Smooth muscle cell (in vitro differentiated cells): ENCODE measurements at regions not wholly inside any gene's neighbourhood (a gene's known extent, or its start where the extent isn't known, plus 50 kb on each side); places are given as distances from the start of the nearest gene placed in this dataset.
A peak's percentile ranks its signal among the peaks of the same experiment; 100 is the strongest.

Source experiments
- DNase-seq: peaks from one replicate; lab custom pipeline; 2025; ENCODE audit not compliant: unreplicated experiment; lab: John Stamatoyannopoulos, UW
- H2AFZ ChIP-seq: fragments of 200-600 bp; sonication (generic); 2 replicates; pipeline ENCODE4 v1.6.0; 2016; ENCODE audit warnings: antibody characterized with exemption, low read depth, mild to moderate bottlenecking
- H3F3A ChIP-seq: fragments of 200-600 bp; sonication (generic); 2 replicates; pipeline ENCODE4 v1.6.0; 2017; ENCODE audit warnings: antibody characterized with exemption, low read depth
- H3K27ac ChIP-seq: fragments of 200-600 bp; sonication (generic); 2 replicates; pipeline ENCODE4 v1.5.1; 2016; ENCODE audit warnings: low read depth, mild to moderate bottlenecking
- H3K27me3 ChIP-seq: fragments of 200-600 bp; sonication (generic); 2 replicates; pipeline ENCODE4 v1.6.1; 2016; ENCODE audit warnings: low read depth, mild to moderate bottlenecking
- H3K36me3 ChIP-seq: fragments of 200-600 bp; sonication (generic); 2 replicates; pipeline ENCODE4 v1.5.1; 2016; ENCODE audit warnings: low read depth
- H3K4me1 ChIP-seq: fragments of 200-600 bp; sonication (generic); 2 replicates; pipeline ENCODE4 v1.5.1; 2016; ENCODE audit warnings: low read depth
- H3K4me2 ChIP-seq: fragments of 200-600 bp; sonication (generic); 2 replicates; pipeline ENCODE4 v1.6.0; 2016; ENCODE audit warnings: mild to moderate bottlenecking
- H3K4me3 ChIP-seq: fragments of 200-600 bp; sonication (generic); 2 replicates; pipeline ENCODE4 v1.5.1; 2016; ENCODE audit warnings: mild to moderate bottlenecking
- H3K79me2 ChIP-seq: fragments of 200-600 bp; sonication (generic); 2 replicates; pipeline ENCODE4 v1.6.0; 2016; ENCODE audit warnings: low read depth, mild to moderate bottlenecking
- H3K9ac ChIP-seq: fragments of 200-600 bp; sonication (generic); 2 replicates; pipeline ENCODE4 v1.6.0; 2016; ENCODE audit warnings: low read depth
- H3K9me3 ChIP-seq: fragments of 200-600 bp; sonication (generic); replicated peaks from 2 replicates; pipeline ENCODE4 v1.5.1; 2016; ENCODE audit warnings: low read depth
- H4K20me1 ChIP-seq: fragments of 200-600 bp; sonication (generic); 2 replicates; pipeline ENCODE4 v1.6.0; 2016; ENCODE audit warnings: low read depth
- CTCF ChIP-seq: fragments of 200-600 bp; sonication (generic); IDR thresholded peaks from 2 replicates; pipeline ENCODE4 v1.5.1; 2017; ENCODE audit warnings: borderline replicate concordance, mild to moderate bottlenecking, antibody characterized with exemption; ENCODE audit not compliant: insufficient read depth, poor library complexity, severe bottlenecking
- WGBS: methylation state at CpG from one replicate; pipeline ENCODE4 v1.1.7; 2016; ENCODE audit warnings: low lambda C conversion rate; 5-methylcytosine and 5-hydroxymethylcytosine counted together

DNA sequence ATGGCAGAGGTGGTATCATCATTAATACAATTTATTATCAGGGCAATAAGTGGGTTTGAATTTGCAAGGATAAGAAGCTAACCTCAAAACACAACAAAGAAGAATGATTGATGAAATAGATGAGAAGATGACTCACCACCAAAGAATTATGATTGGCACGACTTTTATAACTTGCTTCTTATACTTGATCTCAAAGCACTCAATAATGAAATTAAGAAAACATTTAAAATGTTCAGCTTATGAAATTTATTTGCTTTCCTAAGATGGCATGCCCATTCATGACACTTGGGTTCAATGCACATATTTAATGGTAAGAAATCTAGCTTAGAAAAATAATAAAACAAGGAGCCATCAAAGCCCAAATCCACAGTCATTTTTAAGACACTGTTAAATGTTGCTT is 477.5 kb downstream of the GJA1 start:
- no peak for TF ChIP-seq CTCF
- Histone ChIP-seq H3K36me3 (peaks cover 4% of the 10 kb centered on the region), H3K9ac (no peak overlapping the region), H3K79me2 (no peaks in the 10 kb centered on the region), H2AFZ (no peak overlapping the region), H3K9me3 (peaks cover 5% of the 10 kb centered on the region), H3K27me3 (no peaks in the 10 kb centered on the region), H3K4me1 (no peaks in the 10 kb centered on the region), H3K27ac (no peak overlapping the region), H3F3A (no peaks in the 10 kb centered on the region), H3K4me3 (no peak overlapping the region), H4K20me1 (no peaks in the 10 kb centered on the region), H3K4me2 (no peak overlapping the region)
- WGBS, result 95% methylated on average over 1 of the region's 1 CpG
- DNase-seq, result no peak

GRCh38 chr6:121917263-121917829 is 481.9 kb downstream of the GJA1 start:
- Histone ChIP-seq H2AFZ (no peak overlapping the region), H3K79me2 (no peaks in the 10 kb centered on the region), H3K36me3 (no peaks in the 10 kb centered on the region), H3K27ac (no peak overlapping the region), H4K20me1 (no peaks in the 10 kb centered on the region), H3K4me2 (no peak overlapping the region), H3K4me3 (no peak overlapping the region), H3K9me3 (no peaks in the 10 kb centered on the region), H3F3A (no peaks in the 10 kb centered on the region), H3K9ac (no peak overlapping the region), H3K4me1 (no peaks in the 10 kb centered on the region), H3K27me3 (no peaks in the 10 kb centered on the region)
- DNase-seq, result no peak
- 88% methylated on average over 3 of the region's 3 CpGs for WGBS
- TF ChIP-seq CTCF, result no peak

- no peak for TF ChIP-seq CTCF
- no peaks in the 10 kb centered on the region for H3K36me3 ChIP-seq
- no peak overlapping the region for H3K9ac ChIP-seq
- H3K4me2 ChIP-seq, result no peak overlapping the region
- no peak for DNase-seq
- H3K79me2 ChIP-seq, result no peaks in the 10 kb centered on the region
- H3K27me3 ChIP-seq, result no peaks in the 10 kb centered on the region
- H2AFZ ChIP-seq, result peak overlapping the region; percentile 19
- H3F3A ChIP-seq, result no peaks in the 10 kb centered on the region
- no peaks in the 10 kb centered on the region for H4K20me1 ChIP-seq
- no peaks in the 10 kb centered on the region for H3K4me1 ChIP-seq
- H3K9me3 ChIP-seq, result no peaks in the 10 kb centered on the region
- WGBS, result 77% methylated on average over 1 of the region's 1 CpG
- no peak overlapping the region for H3K4me3 ChIP-seq
- no peak overlapping the region for H3K27ac ChIP-seq
Measured at GRCh38 chr6:121917834-121918559, 481.5 kb upstream of the HSF2 start.

DNA sequence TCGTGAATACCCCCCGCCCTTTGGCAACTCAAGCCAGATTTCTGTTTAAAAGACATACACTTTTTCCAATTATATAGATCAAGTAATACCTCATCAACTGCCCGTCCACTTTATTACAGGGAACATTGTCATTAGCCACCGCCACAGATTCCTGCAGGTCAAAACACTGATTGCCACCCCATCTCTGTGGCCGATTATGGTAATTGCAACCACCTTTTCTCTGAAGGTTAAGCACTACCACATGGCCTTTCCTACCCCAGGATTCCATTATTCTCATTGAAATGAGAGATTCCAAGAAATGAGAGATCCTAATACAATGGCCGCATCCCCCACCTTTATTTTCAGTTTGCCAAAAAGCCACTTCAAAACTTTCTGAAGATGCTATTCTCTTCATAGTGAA is 478.8 kb upstream of the HSF2 start:
- Histone ChIP-seq H2AFZ (no peak overlapping the region), H3K4me1 (peaks cover 7% of the 10 kb centered on the region), H3F3A (no peaks in the 10 kb centered on the region), H3K4me2 (no peak overlapping the region), H3K4me3 (no peak overlapping the region), H3K9me3 (no peaks in the 10 kb centered on the region), H3K27ac (no peak overlapping the region), H3K36me3 (no peaks in the 10 kb centered on the region), H4K20me1 (no peaks in the 10 kb centered on the region), H3K79me2 (no peaks in the 10 kb centered on the region), H3K27me3 (no peaks in the 10 kb centered on the region), H3K9ac (no peak overlapping the region)
- 94% methylated on average over 6 of the region's 6 CpGs for WGBS
- TF ChIP-seq CTCF, result no peak
- DNase-seq, result no peak
